Muscle of leg (tissue), 3 donors: ENCODE measurements at regions not wholly inside any gene's neighbourhood (a gene's known extent, or its start where the extent isn't known, plus 50 kb on each side); places are given as distances from the start of the nearest gene placed in this dataset.
A peak's percentile ranks its signal among the peaks of the same experiment; 100 is the strongest.

Experiments
- DNase-seq: peaks from one replicate; pipeline ENCODE4 v3.0.0; 2013
- H3K27ac ChIP-seq: one replicate; pipeline ENCODE4 v1.5.1; 2013; ENCODE audit warnings: mild to moderate bottlenecking, low read length, control low read depth
- H3K27me3 ChIP-seq: one replicate; pipeline ENCODE4 v1.6.1; 2013; ENCODE audit warnings: low read length; ENCODE audit not compliant: control insufficient read depth, insufficient read depth
- H3K36me3 ChIP-seq: one replicate; pipeline ENCODE4 v1.6.1; 2013; ENCODE audit warnings: low read length; ENCODE audit not compliant: control insufficient read depth, insufficient read depth
- H3K4me1 ChIP-seq: one replicate; pipeline ENCODE4 v1.6.1; 2013; ENCODE audit warnings: low read length; ENCODE audit not compliant: control insufficient read depth, insufficient read depth
- H3K4me3 ChIP-seq: one replicate; pipeline ENCODE4 v1.5.1; 2013; ENCODE audit warnings: low read length, control low read depth
- H3K9me3 ChIP-seq: replicated peaks from 2 replicates; pipeline ENCODE4 v1.6.1; 2013; ENCODE audit warnings: low read depth, low read length; ENCODE audit not compliant: control insufficient read depth
- WGBS: methylation state at CpG from one replicate; pipeline ENCODE4 v1.1.5; 2013; ENCODE audit warnings: missing lambda C conversion rate; ENCODE audit not compliant: insufficient coverage; 5-methylcytosine and 5-hydroxymethylcytosine counted together

DNA sequence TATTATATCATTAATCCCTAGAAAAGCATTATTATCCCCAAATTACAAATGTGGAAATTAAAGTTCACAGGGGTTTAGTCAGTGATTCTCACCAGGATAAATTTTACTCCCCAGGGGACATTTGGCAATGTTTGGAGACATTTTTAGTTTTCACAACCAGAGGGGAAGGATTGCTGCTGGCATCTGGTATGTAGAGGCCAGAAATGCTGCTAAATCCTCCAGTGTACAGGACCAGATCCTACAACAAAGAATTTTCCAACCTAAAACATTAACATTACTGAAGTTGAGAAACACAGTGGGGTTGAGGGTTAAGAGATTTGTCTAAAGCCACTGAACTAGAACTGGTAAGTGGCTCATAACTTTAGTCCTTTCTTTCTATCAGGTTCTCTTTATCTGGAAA, 162.0 kb upstream of the SYT6 start:
- Histone ChIP-seq H3K4me3 (no peak overlapping the region), H3K27ac (no peak overlapping the region), H3K36me3 (no peaks in the 10 kb centered on the region), H3K4me1 (peaks cover 2% of the 10 kb centered on the region), H3K27me3 (no peaks in the 10 kb centered on the region), H3K9me3 (no peaks in the 10 kb centered on the region)
- no peak for DNase-seq

DNA sequence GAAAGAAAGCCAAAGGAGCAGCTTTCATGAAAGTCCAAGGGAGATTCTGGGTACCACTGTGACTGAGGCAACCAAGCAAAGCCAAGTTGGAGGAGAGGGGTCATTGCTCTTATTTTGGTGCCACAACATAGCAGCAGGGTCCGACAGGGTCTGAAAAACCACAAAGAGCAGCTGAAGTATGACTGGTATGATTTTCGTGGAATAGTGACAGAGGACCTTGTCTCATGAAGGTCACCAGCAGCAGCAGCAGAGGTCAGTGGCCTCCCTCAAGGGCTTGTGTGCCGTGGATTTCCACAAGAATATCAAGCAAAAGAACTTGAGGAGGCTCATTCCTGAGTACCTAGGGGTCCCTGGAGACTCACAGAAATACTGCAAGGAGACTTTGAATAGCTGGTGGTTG, 160.9 kb upstream of the SYT6 start:
- WGBS = 95% methylated on average over 2 of the region's 3 CpGs
- Histone ChIP-seq H3K27me3 (no peaks in the 10 kb centered on the region), H3K9me3 (no peaks in the 10 kb centered on the region), H3K36me3 (no peaks in the 10 kb centered on the region), H3K4me3 (no peak overlapping the region), H3K4me1 (peaks cover 2% of the 10 kb centered on the region), H3K27ac (no peak overlapping the region)
- DNase-seq = no peak

DNA sequence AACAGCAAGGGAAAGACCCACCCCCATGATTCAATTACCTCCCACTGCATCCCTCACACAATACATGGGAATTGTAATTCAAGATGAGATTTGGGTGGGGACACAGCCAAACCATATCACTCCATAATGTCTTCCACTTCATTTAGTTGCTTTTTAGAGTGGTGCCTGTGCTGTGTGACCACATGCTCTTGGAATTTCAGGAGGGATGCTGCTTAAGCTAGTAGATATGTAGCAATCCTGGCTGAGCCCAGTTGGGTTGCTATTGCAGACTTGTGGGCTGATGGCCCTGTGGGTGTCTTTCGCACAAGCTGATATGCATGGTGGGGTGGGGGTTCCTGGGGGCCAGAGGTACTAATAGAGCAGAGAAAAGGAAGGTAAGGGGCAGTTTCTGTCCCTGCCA, 160.4 kb upstream of the SYT6 start:
- H3K27ac ChIP-seq = no peak overlapping the region
- no peaks in the 10 kb centered on the region for H3K36me3 ChIP-seq
- H3K4me3 ChIP-seq = no peak overlapping the region
- 100% methylated on average over 1 of the region's 1 CpG for WGBS
- peaks cover 2% of the 10 kb centered on the region for H3K4me1 ChIP-seq
- H3K9me3 ChIP-seq = no peaks in the 10 kb centered on the region
- no peak for DNase-seq
- H3K27me3 ChIP-seq = no peaks in the 10 kb centered on the region

DNA sequence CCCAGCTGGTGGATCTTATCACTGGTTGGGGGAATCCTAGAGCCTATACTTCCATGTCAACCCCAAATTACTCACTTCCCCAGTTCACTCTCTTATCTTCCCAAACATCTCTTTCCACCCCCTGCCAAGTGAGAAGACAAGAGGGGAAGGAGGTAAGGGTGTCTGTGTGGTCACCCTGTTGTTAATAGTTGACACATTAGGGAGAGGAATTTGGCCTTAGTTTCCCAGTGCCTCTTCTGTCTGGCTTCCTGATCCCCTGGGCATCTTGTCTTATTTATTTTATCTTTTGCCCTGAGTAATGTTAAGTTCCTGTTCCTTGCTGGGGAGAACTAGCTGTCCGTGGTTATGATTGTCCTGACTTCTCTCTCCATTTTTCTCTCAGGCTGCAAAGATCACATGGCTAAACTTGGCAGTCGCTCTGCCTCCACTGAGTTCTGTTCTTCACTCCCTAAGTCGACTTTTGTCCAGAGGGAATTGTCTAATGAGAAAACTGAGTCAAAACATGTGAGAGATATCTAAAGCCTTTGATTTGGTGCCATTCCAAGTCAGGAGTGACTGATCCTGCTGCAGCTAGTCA, 157.1 kb upstream of the SYT6 start:
- no peaks in the 10 kb centered on the region for H3K9me3 ChIP-seq
- H3K36me3 ChIP-seq = no peaks in the 10 kb centered on the region
- H3K4me1 ChIP-seq = peaks cover 2% of the 10 kb centered on the region
- H3K27me3 ChIP-seq = no peaks in the 10 kb centered on the region
- no CpG with 5 or more reads among the region's 3 CpGs for WGBS
- no peak overlapping the region for H3K27ac ChIP-seq
- H3K4me3 ChIP-seq = no peak overlapping the region
- peak; percentile 88 for DNase-seq

DNA sequence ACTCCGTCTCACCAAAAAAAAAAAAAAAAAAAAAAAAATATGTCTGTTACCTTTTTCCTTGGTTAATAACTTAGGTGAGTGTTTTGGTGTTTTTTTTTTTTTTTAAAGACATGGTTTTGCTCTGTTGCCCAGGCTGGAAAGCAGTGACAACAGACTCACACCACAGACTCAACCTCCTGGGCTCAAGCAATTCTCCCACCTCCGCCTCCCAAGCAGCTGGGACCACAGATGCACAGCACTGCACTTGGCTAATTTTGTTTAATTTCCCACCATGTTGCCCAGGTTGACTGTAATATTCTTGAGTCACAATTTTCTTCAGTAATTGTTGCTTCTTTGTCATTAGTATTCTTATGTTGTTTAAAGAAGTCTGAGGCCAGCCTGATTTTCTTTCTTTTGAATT, 149.2 kb upstream of the SYT6 start:
- H3K27me3 ChIP-seq = no peaks in the 10 kb centered on the region
- no peaks in the 10 kb centered on the region for H3K9me3 ChIP-seq
- no peaks in the 10 kb centered on the region for H3K36me3 ChIP-seq
- DNase-seq = no peak
- no peak overlapping the region for H3K4me3 ChIP-seq
- no peaks in the 10 kb centered on the region for H3K4me1 ChIP-seq
- WGBS = 91% methylated on average over 1 of the region's 2 CpGs
- H3K27ac ChIP-seq = no peak overlapping the region

DNA sequence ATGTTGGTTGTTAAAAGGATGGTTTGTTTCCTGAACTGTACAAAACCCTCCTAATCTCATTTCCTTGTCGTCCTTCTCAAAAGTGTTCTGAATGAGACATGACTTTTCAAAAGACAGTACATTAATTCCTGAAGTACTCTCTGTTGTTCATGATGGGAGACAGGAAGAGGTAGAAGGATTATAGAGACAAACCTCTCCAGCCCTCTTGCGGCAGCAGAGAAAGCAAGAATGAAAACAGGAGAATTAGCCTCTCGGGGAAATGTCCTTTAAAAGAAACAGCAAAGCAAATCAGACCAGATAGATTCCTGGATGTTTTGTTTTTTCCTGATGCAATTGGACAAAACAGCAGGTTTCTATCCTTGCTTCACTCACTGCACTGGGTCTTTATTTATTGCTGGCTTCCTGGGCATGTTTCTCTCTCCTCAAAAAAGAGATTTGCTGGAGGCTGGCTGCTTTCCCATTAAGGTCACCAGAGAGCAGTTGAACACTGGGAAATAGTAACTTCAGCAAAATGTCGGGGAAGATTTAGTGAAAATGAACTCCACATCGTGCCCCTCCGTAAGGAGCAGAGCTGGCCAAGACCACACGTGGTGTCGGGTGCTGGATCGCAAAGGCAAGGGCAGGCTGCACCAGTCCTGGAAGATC, 145.8 kb upstream of the SYT6 start:
- 43% methylated on average over 7 of the region's 9 CpGs for WGBS
- Histone ChIP-seq H3K27me3 (no peaks in the 10 kb centered on the region), H3K36me3 (no peaks in the 10 kb centered on the region), H3K27ac (no peak overlapping the region), H3K4me1 (no peaks in the 10 kb centered on the region), H3K4me3 (no peak overlapping the region), H3K9me3 (no peaks in the 10 kb centered on the region)
- peak; percentile 43 for DNase-seq

DNA sequence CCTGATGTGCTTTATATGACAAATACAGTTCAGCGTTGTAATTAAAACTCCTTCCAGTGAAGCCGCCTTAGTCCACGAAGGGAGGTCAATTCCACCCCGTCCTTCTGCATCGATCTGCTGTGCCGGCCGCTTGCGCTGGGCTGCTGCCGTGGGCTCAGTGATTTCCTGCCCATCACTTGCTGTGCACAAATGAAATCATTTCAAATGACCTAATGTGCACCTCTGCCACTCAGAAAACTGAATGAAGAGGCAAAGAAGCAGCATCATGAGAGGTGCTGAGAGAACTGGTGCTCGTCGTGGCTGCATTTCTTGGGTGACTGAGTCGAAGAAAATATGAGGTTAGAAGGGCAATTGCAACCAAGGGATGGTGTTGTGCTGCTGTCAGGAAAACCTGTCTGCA, 144.3 kb upstream of the SYT6 start:
- Histone ChIP-seq H3K27me3 (no peaks in the 10 kb centered on the region), H3K9me3 (no peaks in the 10 kb centered on the region), H3K36me3 (no peaks in the 10 kb centered on the region), H3K4me3 (no peak overlapping the region), H3K4me1 (no peaks in the 10 kb centered on the region), H3K27ac (no peak overlapping the region)
- DNase-seq = no peak
- 82% methylated on average over 12 of the region's 12 CpGs for WGBS

DNA sequence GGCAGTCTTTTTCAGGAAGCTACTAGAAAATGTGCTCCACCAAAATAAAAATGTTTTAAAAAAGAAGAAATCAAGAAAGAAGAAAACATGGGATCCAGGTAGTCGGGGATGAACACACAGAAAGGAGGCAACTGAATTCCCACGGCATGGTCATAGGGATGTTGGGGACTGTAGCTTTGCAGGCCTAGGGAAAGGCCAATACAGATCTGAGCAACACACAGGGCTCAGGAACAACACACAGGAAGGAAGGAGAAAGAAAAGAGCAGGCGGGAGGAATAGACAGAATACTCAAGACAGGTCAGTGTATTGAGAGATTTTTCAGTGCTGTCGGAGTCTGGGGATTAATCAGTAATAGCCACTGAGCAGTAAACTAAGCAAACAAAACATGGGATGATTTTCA, 142.7 kb upstream of the SYT6 start:
- H3K36me3 ChIP-seq = no peaks in the 10 kb centered on the region
- H3K27ac ChIP-seq = no peak overlapping the region
- H3K9me3 ChIP-seq = no peaks in the 10 kb centered on the region
- 96% methylated on average over 2 of the region's 4 CpGs for WGBS
- no peak for DNase-seq
- no peak overlapping the region for H3K4me3 ChIP-seq
- no peaks in the 10 kb centered on the region for H3K27me3 ChIP-seq
- no peaks in the 10 kb centered on the region for H3K4me1 ChIP-seq

DNA sequence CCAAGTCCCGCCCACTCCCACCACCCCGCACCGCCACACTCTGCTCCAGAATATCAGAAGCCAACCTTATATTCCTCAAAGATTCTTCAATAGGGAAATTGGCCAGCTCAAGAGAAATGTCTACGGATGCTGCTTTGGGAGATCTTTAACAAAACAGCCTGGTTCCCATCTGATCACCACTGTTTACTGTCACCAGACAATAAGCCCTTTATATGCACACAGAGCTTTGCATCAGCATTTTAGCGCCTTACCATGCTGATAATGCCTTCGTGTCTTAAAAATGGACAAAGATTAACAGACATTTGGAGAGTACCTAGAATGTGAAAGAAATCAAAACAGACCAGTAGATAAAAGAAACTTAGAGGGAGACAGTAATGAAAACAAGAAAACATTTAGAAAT, 141.7 kb upstream of the SYT6 start:
- H3K27ac ChIP-seq = no peak overlapping the region
- DNase-seq = no peak
- no peaks in the 10 kb centered on the region for H3K27me3 ChIP-seq
- H3K36me3 ChIP-seq = no peaks in the 10 kb centered on the region
- H3K4me1 ChIP-seq = no peaks in the 10 kb centered on the region
- no peak overlapping the region for H3K4me3 ChIP-seq
- no peaks in the 10 kb centered on the region for H3K9me3 ChIP-seq
- WGBS = 77% methylated on average over 4 of the region's 6 CpGs

DNA sequence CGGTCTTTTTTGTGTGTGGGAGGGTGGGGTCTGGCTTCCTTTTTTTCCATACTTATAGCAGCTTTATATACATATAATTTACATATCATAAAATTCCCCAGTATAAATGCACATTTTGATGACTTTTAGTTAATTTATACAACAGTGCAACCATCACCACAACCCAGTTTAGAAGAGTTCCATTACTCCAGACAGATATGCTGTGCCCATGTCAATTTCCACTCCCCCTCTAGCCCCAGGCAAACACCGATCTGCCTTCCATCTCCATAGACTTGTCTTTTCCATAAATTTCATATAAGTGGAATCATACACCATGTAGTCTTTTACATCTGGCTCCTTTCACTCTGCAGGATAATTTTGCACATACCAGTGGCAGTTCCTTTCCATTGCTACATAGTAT, 139.2 kb upstream of the SYT6 start:
- no peak for DNase-seq
- Histone ChIP-seq H3K4me1 (no peaks in the 10 kb centered on the region), H3K27ac (no peak overlapping the region), H3K36me3 (no peaks in the 10 kb centered on the region), H3K4me3 (no peak overlapping the region), H3K9me3 (no peaks in the 10 kb centered on the region), H3K27me3 (no peaks in the 10 kb centered on the region)
- no CpG with 5 or more reads among the region's 2 CpGs for WGBS

DNA sequence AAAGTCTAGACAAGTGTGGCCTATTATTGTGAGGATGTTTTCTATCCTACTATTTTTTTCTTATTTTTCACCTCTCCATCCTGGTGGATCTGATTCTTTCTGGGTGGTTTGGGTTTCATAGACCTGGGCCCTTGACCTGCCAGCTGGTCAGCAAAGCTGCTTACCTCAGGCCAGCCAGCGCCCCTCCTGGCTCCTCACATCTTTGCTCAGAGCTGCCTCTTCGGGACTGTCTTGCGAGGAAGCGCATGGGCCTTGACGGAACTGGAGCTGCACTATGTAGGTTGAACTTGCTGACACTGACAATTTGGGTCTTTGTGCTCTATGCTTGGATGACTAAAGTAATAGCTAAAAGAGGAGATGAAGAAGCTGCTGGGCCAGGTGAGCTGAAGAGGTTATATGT, 138.5 kb upstream of the SYT6 start:
- no peak overlapping the region for H3K27ac ChIP-seq
- no peaks in the 10 kb centered on the region for H3K36me3 ChIP-seq
- no peak for DNase-seq
- no peaks in the 10 kb centered on the region for H3K9me3 ChIP-seq
- no peaks in the 10 kb centered on the region for H3K4me1 ChIP-seq
- no peaks in the 10 kb centered on the region for H3K27me3 ChIP-seq
- no peak overlapping the region for H3K4me3 ChIP-seq
- 100% methylated on average over 2 of the region's 5 CpGs for WGBS
